ENCODE measurements at regions not wholly inside any gene's neighbourhood (a gene's known extent, or its start where the extent isn't known, plus 50 kb on each side); places are given as distances from the start of the nearest gene placed in this dataset.

GRCh38 chr16:85252461-85252860 lies 140.2 kb upstream of the CIBAR2 start:
- intact Hi-C loops (cut with micrococcal nuclease) = no loop called here
- H3K4me1 ChIP-seq (ENCODE audit: control insufficient read depth in 1 of 2, insufficient read depth in 2 of 2, low read length in 2 of 2) = no peaks in the 10 kb centered on the region
- no peak for TF ChIP-seq CTCF (IDR thresholded peaks at IDR 0.05)
- no peaks in the 10 kb centered on the region for H3K79me2 ChIP-seq (ENCODE audit: insufficient read depth, low read length)
- Mint-ChIP-seq H3K4me1 (no peaks in the 10 kb centered on the region), H3K27ac (no peak overlapping the region), H3K27me3 (ENCODE audit: low read depth in 3 of 3) (peaks cover 2 to 10% (median 5%) of the 10 kb centered on the region in 3 donors), H3K36me3 (no peaks in the 10 kb centered on the region), H3K4me3 (no peak overlapping the region), H3K9me3 (no peaks in the 10 kb centered on the region)
- 41% methylated on average over 9 of the region's 9 CpGs for WGBS (ENCODE audit: insufficient coverage)
- no peak overlapping the region for H3K4me3 ChIP-seq (replicated peaks in 1 of 3; ENCODE audit: low read depth in 2 of 3, low read length in 3 of 3)
- no peaks in the 10 kb centered on the region for H4K20me1 ChIP-seq (ENCODE audit: insufficient read depth, low read length)
- H3K36me3 ChIP-seq (replicated peaks in 1 of 2; ENCODE audit: control insufficient read depth in 1 of 2, insufficient read depth in 2 of 2, low read length in 2 of 2) = no peaks in the 10 kb centered on the region
- no peak overlapping the region for H2AFZ ChIP-seq (ENCODE audit: insufficient read depth, low read depth, low read length, poor library complexity, severe bottlenecking)
- no peak overlapping the region for H3K9ac ChIP-seq (ENCODE audit: insufficient read depth, low read length, poor library complexity, severe bottlenecking)
- H3K4me2 ChIP-seq (replicated peaks; ENCODE audit: extremely low read depth, low read length, poor library complexity, severe bottlenecking) = no peak overlapping the region
- DNase-seq = no peak
- H3K27me3 ChIP-seq (ENCODE audit: control insufficient read depth in 2 of 2, insufficient read depth in 2 of 2, low read length in 2 of 2) = no peaks in the 10 kb centered on the region
- no peaks in the 10 kb centered on the region for H3K9me3 ChIP-seq (replicated peaks in 1 of 2; ENCODE audit: control insufficient read depth in 1 of 2, insufficient read depth in 1 of 2, low read length in 2 of 2)
- H3K27ac ChIP-seq (ENCODE audit: low read depth in 1 of 2, low read length in 2 of 2) = no peak overlapping the region

DNA sequence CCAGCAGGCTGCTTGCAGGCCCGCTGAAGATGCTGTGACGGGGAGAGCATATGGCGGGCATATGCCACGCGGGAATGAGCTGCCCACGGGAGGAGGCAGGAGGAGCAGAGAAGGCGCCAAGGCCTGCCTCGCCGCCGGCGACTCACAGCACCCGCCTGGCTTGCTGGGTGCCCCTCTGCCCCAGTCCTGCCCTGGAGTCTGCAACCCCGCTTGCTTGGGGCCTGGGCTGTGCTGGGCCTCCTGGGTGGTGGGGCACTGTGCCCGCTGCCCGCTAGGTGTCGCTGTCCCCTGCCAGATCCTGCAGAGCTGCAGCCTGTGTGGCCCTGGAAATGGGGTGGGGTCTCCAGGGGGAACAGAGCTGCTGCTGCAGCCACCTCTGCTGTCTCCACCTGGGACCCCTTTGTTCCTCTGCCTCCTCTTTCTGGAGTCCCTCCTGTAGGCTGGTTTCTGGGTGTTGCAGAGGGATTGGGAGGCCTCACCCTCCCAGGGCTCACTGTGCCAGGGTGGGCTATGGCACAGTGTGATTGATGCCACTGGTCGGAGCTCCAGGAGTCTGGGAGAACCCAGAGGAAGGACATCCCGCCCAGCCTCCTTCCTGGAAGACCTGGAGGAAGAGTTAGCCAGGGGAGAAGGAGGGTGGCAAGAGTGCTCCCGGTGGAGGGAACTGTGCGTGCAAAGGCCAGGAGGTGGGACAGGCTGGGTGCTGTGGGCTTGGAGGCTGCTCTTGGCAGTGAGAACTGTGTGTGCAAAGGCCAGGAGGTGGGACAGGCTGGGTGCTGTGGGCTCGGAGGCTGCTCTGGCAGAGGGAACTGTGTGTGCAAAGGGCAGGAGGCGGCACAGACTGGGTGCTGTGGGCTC lies 141.0 kb upstream of the CIBAR2 start:
- Histone ChIP-seq H3K36me3 (replicated peaks in 1 of 2; ENCODE audit: control insufficient read depth in 1 of 2, insufficient read depth in 2 of 2, low read length in 2 of 2) (no peaks in the 10 kb centered on the region), H3K4me1 (ENCODE audit: control insufficient read depth in 1 of 2, insufficient read depth in 2 of 2, low read length in 2 of 2) (no peaks in the 10 kb centered on the region), H3K27me3 (ENCODE audit: control insufficient read depth in 2 of 2, insufficient read depth in 2 of 2, low read length in 2 of 2) (peaks cover 0 to 4% of the 10 kb centered on the region in 2 donors), H3K79me2 (ENCODE audit: insufficient read depth, low read length) (no peaks in the 10 kb centered on the region), H4K20me1 (ENCODE audit: insufficient read depth, low read length) (no peaks in the 10 kb centered on the region), H2AFZ (ENCODE audit: insufficient read depth, low read depth, low read length, poor library complexity, severe bottlenecking) (peak overlapping the region; percentile 17), H3K27ac (ENCODE audit: low read depth in 1 of 2, low read length in 2 of 2) (no peak overlapping the region), H3K9me3 (replicated peaks in 1 of 2; ENCODE audit: control insufficient read depth in 1 of 2, insufficient read depth in 1 of 2, low read length in 2 of 2) (no peaks in the 10 kb centered on the region), H3K4me3 (replicated peaks in 1 of 3; ENCODE audit: low read depth in 2 of 3, low read length in 3 of 3) (no peak overlapping the region), H3K9ac (ENCODE audit: insufficient read depth, low read length, poor library complexity, severe bottlenecking) (no peak overlapping the region), H3K4me2 (replicated peaks; ENCODE audit: extremely low read depth, low read length, poor library complexity, severe bottlenecking) (no peak overlapping the region)
- Mint-ChIP-seq H3K27me3 (ENCODE audit: low read depth in 3 of 3) (peaks cover 9 to 12% (median 11%) of the 10 kb centered on the region in 3 donors), H3K9me3 (no peaks in the 10 kb centered on the region), H3K36me3 (no peaks in the 10 kb centered on the region), H3K4me3 (no peak overlapping the region), H3K4me1 (no peaks in the 10 kb centered on the region), H3K27ac (no peak overlapping the region)
- TF ChIP-seq CTCF (IDR thresholded peaks at IDR 0.05) = peak; percentile 98
- DNase-seq = peak; percentile 30 to 55 (median 48)
- intact Hi-C loops (cut with micrococcal nuclease) = no loop called here
- WGBS (ENCODE audit: insufficient coverage) = 33% methylated on average over 18 of the region's 22 CpGs

Data from CD14-positive monocyte (primary cell).